Osteocyte (in vitro differentiated cells): ENCODE measurements at regions not wholly inside any gene's neighbourhood (a gene's known extent, or its start where the extent isn't known, plus 50 kb on each side); places are given as distances from the start of the nearest gene placed in this dataset.

Experiments
- DNase-seq: peaks from one replicate; pipeline ENCODE4 v3.0.0; 2021; ENCODE audit warnings: mixed read lengths; ENCODE audit not compliant: unreplicated experiment; ENCODE audit errors: extremely low spot score
- H3K27ac Mint-ChIP-seq: one replicate; pipeline ENCODE4 v1.8.0; 2021; ENCODE audit warnings: mild to moderate bottlenecking, mixed read lengths; ENCODE audit not compliant: unreplicated experiment
- H3K27me3 Mint-ChIP-seq: one replicate; pipeline ENCODE4 v1.8.0; 2021; ENCODE audit warnings: mixed read lengths; ENCODE audit not compliant: unreplicated experiment
- H3K36me3 Mint-ChIP-seq: one replicate; pipeline ENCODE4 v1.8.0; 2021; ENCODE audit warnings: mixed read lengths; ENCODE audit not compliant: unreplicated experiment
- H3K4me1 Mint-ChIP-seq: one replicate; pipeline ENCODE4 v1.8.0; 2021; ENCODE audit warnings: mixed read lengths; ENCODE audit not compliant: unreplicated experiment
- H3K4me3 Mint-ChIP-seq: one replicate; pipeline ENCODE4 v1.8.0; 2021; ENCODE audit warnings: mild to moderate bottlenecking, moderate library complexity, mixed read lengths; ENCODE audit not compliant: unreplicated experiment
- H3K9me3 Mint-ChIP-seq: one replicate; pipeline ENCODE4 v1.8.0; 2021; ENCODE audit warnings: mixed read lengths; ENCODE audit not compliant: unreplicated experiment
- CTCF ChIP-seq: fragments of 200-600 bp; sonication (generic); IDR thresholded peaks from 2 replicates; pipeline ENCODE4 v1.5.0; 2021; ENCODE audit warnings: antibody characterized with exemption, mild to moderate bottlenecking, moderate library complexity

- Mint-ChIP-seq H3K9me3 (no peaks in the 10 kb centered on the region), H3K36me3 (no peaks in the 10 kb centered on the region), H3K27me3 (no peaks in the 10 kb centered on the region), H3K27ac (no peak overlapping the region), H3K4me1 (peaks cover under 1% of the 10 kb centered on the region), H3K4me3 (no peak overlapping the region)
- DNase-seq, result no peak
- TF ChIP-seq CTCF, result no peak
Observed at GRCh38 chr2:42916324-42916723, 123.9 kb upstream of the HAAO start.

- no peaks in the 10 kb centered on the region for H3K9me3 Mint-ChIP-seq
Observed at GRCh38 chr2:42914860-42915259, 122.5 kb upstream of the HAAO start.

GRCh38 chr2:42914314-42914713, 121.9 kb upstream of the HAAO start:
- Mint-ChIP-seq H3K27ac (no peak overlapping the region), H3K27me3 (no peaks in the 10 kb centered on the region), H3K36me3 (no peaks in the 10 kb centered on the region), H3K9me3 (no peaks in the 10 kb centered on the region), H3K4me3 (no peak overlapping the region), H3K4me1 (no peaks in the 10 kb centered on the region)
- DNase-seq, result no peak
- TF ChIP-seq CTCF, result no peak

More at GRCh38 chr2:42914860-42915259, 122.5 kb upstream of the HAAO start:
- Mint-ChIP-seq H3K27ac (no peak overlapping the region), H3K36me3 (no peaks in the 10 kb centered on the region), H3K4me1 (no peaks in the 10 kb centered on the region), H3K27me3 (no peaks in the 10 kb centered on the region), H3K4me3 (no peak overlapping the region)
- no peak for DNase-seq
- TF ChIP-seq CTCF, result no peak

- TF ChIP-seq CTCF, result no peak
- Mint-ChIP-seq H3K9me3 (no peaks in the 10 kb centered on the region), H3K4me1 (peaks cover 5% of the 10 kb centered on the region), H3K36me3 (no peaks in the 10 kb centered on the region), H3K4me3 (no peak overlapping the region), H3K27ac (no peak overlapping the region), H3K27me3 (no peaks in the 10 kb centered on the region)
- no peak for DNase-seq
Observed at GRCh38 chr2:42913280-42913878, 121.0 kb upstream of the HAAO start.

GRCh38 chr2:42910645-42911405, 118.4 kb upstream of the HAAO start:
- Mint-ChIP-seq H3K36me3 (no peaks in the 10 kb centered on the region), H3K27ac (no peak overlapping the region), H3K27me3 (no peaks in the 10 kb centered on the region), H3K9me3 (no peaks in the 10 kb centered on the region), H3K4me3 (no peak overlapping the region), H3K4me1 (peaks cover 24% of the 10 kb centered on the region)
- no peak for TF ChIP-seq CTCF
- DNase-seq, result no peak
